Prostate gland (tissue), 2 donors: ENCODE measurements at regions not wholly inside any gene's neighbourhood (a gene's known extent, or its start where the extent isn't known, plus 50 kb on each side); places are given as distances from the start of the nearest gene placed in this dataset.

Experiments
- POLR2A ChIP-seq: fragments of 450-650 bp; IDR thresholded peaks from one replicate; pipeline ENCODE4 v1.6.1; 2016; ENCODE audit warnings: antibody characterized with exemption, mild to moderate bottlenecking
- POLR2AphosphoS5 ChIP-seq: sonication (generic); formaldehyde crosslinking; IDR thresholded peaks from one replicate; pipeline ENCODE4 v1.6.1; 2017; ENCODE audit warnings: antibody characterized with exemption
- TF ChIP-seq, protein P1 (sequence below), 4 experiments: fragments of 200-600 bp in 2 of 4; fragments of 450-650 bp in 2 of 4; sonication (generic) in 2 of 4; IDR thresholded peaks; 1 replicate in 3 of 4; 2 replicates in 1 of 4; pipeline ENCODE4 v1.5.1; 2016 to 2019; ENCODE audit warnings: antibody characterized with exemption in 4 of 4, mild to moderate bottlenecking in 2 of 4, moderate library complexity in 2 of 4

DNA sequence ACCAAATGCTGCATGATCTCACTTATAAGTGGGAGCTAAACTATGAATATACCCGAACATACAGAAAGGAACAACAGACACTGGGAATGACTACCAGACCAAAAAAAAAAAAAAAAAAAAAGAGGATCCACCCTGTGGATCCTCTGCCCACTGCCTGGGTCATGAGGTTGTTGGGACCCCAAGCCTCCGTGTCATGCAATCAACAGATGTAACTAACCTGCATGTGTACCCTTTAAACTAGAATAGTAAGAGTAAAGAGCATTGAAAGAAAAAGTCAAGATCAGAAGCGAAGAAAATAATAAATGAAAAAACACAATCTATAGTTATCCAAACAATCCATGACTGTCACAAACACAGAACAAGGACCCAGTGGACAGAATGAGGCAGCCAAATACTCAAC, 109.5 kb upstream of the TOP3B start:
- TF ChIP-seq POLR2A (no peak), POLR2AphosphoS5 (no peak)
- TF ChIP-seq, protein P1, sequence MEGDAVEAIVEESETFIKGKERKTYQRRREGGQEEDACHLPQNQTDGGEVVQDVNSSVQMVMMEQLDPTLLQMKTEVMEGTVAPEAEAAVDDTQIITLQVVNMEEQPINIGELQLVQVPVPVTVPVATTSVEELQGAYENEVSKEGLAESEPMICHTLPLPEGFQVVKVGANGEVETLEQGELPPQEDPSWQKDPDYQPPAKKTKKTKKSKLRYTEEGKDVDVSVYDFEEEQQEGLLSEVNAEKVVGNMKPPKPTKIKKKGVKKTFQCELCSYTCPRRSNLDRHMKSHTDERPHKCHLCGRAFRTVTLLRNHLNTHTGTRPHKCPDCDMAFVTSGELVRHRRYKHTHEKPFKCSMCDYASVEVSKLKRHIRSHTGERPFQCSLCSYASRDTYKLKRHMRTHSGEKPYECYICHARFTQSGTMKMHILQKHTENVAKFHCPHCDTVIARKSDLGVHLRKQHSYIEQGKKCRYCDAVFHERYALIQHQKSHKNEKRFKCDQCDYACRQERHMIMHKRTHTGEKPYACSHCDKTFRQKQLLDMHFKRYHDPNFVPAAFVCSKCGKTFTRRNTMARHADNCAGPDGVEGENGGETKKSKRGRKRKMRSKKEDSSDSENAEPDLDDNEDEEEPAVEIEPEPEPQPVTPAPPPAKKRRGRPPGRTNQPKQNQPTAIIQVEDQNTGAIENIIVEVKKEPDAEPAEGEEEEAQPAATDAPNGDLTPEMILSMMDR (IDR thresholded peaks at IDR 0.05): no peak
